ENCODE measurements at regions not wholly inside any gene's neighbourhood (a gene's known extent, or its start where the extent isn't known, plus 50 kb on each side); places are given as distances from the start of the nearest gene placed in this dataset.

DNA sequence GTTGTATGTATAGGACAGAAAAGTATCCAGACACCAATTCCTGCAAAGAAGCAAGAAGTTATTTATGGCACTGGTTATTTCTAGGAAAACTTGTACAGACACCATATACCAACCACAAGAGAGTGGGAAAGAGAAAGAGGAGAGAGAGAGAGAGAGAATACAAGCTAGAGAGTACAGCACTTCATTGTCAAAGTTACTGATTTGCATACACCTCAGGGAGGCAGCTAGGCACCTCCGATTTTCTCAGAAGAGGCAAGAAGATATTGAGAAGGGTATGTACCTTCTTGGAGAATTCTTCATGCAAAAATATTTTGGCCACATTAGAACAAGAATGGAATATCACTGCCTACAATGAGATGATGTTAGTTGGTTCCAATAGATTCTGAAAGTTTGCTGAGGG is 333.9 kb upstream of the PIK3C3 start:
- DNase-seq (ENCODE audit: low spot score) = no peak

GRCh38 chr18:41618147-41618546 is 336.9 kb upstream of the PIK3C3 start:
- DNase-seq (ENCODE audit: low spot score) = no peak

- no peak for DNase-seq (ENCODE audit: low spot score)
Measured at GRCh38 chr18:41617647-41618046, 337.4 kb upstream of the PIK3C3 start.

DNA sequence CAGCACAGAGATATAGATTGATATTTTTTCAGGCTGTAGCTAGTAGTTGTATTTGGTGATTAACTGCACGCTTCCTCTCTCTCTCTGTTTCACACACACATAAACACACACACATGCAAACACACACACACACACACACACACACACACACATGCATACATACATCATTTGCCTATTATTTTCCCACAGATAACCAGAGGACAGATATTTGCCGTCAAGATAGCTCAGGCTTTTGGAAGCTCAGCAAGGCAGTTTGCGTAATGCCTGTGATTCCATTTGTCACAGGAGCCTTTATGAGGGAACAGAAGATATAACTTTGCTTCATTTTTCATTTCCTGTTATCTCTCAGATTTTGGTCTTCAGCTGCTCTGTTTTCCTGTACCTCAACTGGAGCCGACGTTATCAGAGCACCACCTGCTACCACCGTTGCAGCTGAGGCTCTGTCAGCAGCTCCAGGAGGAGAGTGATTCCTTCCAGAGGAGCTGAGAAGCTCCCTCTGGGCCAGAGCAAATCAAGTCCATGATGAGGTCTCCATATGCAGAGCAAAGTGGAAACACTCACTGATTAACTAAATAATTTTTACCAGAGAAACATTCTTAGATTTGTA is 341.9 kb upstream of the PIK3C3 start:
- DNase-seq (ENCODE audit: low spot score) = no peak

- no peak for DNase-seq (ENCODE audit: low spot score)
Measured at GRCh38 chr18:41604964-41605363, 350.1 kb upstream of the PIK3C3 start.

GRCh38 chr18:41602034-41602433 is 353.0 kb upstream of the PIK3C3 start:
- no peak for DNase-seq (ENCODE audit: low spot score)

GRCh38 chr18:41600693-41601391 is 354.2 kb upstream of the PIK3C3 start:
- DNase-seq (ENCODE audit: low spot score) = no peak

GRCh38 chr18:41599466-41599865 is 355.6 kb upstream of the PIK3C3 start:
- DNase-seq (ENCODE audit: low spot score) = no peak

- no peak for DNase-seq (ENCODE audit: low spot score)
Measured at GRCh38 chr18:41594582-41594981, 360.5 kb upstream of the PIK3C3 start.

DNA sequence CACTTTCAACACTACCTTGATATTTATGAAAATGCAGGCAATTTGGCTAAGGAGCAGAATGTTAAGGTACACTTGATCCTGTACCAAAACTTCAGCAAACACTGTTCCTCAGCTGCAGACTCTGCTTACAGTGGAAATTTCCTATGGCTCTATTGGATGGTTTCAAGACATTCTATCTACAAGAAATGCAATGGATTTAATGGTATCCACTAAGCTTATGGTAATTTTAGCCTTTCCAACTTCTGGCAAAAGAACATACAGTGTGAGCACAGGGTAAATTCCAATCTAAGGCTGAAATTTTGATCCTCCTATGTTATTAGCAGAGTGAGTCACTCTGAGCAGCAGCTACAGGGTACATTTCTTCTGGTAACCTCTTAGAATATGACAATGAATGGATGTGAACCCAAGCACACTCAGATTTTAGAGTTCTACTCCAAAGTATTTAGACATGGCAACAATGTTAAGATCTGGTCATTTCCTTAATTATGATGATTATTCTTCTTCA is 361.8 kb upstream of the PIK3C3 start:
- no peak for DNase-seq (ENCODE audit: low spot score)

DNA sequence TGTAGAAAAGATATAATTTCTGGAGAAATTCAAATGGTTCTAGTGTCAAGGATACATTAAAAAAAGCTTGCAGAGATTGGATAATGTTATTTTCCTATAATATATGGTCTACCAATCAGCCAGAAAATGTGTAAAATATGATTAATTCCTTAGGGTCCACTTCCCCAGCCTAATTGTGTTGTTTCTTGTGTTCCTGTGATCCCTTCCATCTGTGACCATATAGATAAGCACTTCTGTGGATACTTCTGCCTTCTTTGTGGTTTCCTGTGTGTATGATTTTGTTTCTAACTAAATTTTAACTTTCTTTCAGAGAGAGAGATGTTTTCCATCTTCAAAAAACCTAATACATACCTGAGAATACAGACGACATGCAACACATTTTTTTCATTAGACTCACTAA is 367.1 kb upstream of the PIK3C3 start:
- no peak for DNase-seq (ENCODE audit: low spot score)

DNA sequence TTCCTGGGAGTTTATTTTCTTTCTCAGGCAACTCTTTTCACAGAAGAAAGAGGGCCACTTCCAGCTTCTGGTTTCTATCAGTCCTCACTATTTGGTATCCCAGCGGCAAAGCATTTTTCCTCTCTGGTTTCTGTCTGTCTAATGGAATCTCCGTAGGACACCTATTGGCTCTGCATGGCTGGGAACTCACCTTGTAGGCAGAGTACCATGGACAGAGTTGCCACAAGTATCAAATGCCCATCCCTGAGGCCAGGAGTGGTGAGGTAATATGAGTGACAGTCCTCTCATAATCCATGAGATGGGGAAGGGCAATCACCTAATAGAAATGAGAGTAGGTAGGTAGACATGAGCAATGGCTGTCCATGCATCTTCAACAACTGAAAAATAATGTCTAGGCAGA is 369.5 kb upstream of the PIK3C3 start:
- DNase-seq (ENCODE audit: low spot score) = no peak

GRCh38 chr18:41579185-41579584 is 375.8 kb upstream of the PIK3C3 start:
- no peak for DNase-seq (ENCODE audit: low spot score)

- DNase-seq (ENCODE audit: low spot score) = no peak
Measured at GRCh38 chr18:41577529-41577928, 377.5 kb upstream of the PIK3C3 start.

- no peak for DNase-seq (ENCODE audit: low spot score)
Measured at GRCh38 chr18:41576643-41577042, 378.4 kb upstream of the PIK3C3 start.

GRCh38 chr18:41569867-41570266 is 385.2 kb upstream of the PIK3C3 start:
- DNase-seq (ENCODE audit: low spot score) = no peak

GRCh38 chr18:41561961-41562360 is 393.1 kb upstream of the PIK3C3 start:
- DNase-seq (ENCODE audit: low spot score) = no peak

DNA sequence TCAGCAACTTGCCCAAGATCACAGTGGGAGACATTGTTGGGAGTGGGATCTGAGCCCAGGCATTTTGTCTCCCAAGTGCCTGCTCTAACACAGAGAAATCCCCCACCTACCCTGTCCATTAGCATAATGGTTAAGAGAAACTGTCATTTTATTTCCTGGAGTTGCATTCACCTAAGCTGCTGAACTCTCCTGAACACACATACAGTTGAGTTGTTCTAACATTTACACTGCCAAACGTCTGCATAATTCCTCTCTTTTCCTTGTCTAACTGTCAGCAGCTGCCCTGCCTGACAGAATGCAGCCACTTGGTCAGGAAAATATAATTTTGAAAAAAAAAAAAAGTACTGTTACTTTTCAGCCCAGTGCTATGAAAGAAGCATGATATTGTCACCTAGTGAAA is 396.3 kb upstream of the PIK3C3 start:
- DNase-seq (ENCODE audit: low spot score) = no peak

DNA sequence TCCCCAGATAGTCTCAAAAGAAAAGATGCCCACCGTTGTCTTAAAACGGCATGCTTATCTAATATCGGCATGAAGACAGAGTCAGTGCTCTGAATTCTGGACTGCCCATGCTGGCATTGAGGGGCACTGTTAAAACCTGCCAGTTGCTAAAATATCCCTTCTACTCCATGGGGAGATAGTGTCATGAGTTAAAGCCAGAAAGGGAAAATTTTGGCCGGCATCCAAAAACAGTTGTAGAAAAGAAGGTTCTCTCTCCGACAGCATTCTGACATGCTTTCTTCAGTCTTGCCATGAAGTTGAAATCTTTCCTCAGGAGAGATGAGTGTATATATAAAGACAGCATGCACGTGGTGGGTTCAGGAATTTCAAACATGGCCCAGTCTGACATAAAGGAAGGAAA is 401.3 kb upstream of the PIK3C3 start:
- DNase-seq (ENCODE audit: low spot score) = no peak

DNA sequence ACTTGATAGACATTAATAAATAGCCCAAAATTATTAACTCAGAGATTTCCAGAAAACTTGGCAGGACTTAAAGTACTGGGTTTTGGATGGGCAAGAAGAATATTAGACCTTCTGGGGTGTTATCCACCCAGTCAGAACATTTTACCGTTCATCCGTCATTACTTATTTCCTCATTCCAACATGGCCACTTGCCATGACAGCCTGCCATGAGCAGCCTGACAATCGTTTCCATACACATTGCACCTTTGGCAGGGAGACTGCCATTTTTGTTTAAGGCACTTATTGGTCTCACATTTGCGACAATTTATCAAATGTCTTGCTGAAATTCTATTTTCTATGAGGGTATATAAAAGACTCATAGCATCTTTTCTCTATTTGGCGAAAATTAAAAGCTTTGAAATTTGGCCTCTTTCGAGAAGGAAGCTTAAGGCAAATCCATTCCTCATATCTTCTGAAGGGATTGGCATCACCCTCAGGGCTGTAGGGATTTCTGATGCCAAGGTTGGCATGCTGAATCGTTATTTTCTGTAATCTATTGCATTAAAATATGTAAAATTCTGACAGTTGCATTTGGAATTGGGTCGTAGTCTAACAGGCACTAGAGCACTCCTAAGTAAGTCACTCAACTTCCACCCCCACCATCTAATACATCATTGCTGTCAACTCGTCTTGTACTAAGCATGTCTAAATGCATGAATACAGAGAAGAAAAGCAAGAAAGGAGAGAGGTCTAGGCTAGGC is 406.3 kb upstream of the PIK3C3 start:
- DNase-seq (ENCODE audit: low spot score) = no peak

DNA sequence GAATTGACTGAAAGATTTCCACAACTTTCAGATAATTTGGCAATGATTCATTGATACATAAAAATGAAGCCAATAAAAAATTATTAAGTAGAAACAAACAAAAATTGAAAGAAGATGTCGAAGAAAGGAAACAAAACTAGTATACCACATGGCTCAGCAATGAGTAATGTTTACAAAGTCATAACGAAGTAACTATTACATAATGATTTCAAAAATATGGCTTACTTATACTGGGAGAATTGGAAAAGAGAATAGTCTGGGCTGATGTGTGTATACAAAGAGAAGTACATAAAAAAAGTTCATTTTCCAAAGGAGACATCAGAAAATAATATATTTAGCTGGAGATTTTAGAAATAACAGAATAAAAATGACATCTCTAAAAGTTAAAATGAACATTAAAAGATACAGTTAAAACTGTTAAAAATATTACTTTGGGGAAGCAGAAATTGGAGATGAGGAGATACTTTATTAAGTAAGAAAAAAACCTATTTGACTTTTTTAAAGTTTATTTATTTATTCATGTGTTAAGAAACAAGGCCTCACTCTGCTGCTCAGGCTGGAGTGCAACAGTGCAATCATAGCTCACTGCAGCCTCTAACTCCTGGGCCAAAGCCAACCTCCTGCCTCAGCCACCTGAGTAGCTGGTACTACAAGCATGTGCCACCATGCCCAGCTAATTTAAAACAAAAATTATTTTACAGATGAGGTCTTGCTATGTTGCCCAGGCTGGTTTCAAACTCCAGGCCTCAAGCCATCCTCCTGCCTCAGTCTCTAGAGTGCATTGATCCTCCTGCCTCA is 409.7 kb upstream of the PIK3C3 start:
- DNase-seq (ENCODE audit: low spot score) = no peak

- no peak for DNase-seq (ENCODE audit: low spot score)
Measured at GRCh38 chr18:41543815-41544214, 411.2 kb upstream of the PIK3C3 start.

Measured in CD4-positive, alpha-beta T cell treated with Interleukin-15 for 4 hours (primary cell).